Liver (tissue), 8 donors: ENCODE measurements at regions not wholly inside any gene's neighbourhood (a gene's known extent, or its start where the extent isn't known, plus 50 kb on each side); places are given as distances from the start of the nearest gene placed in this dataset.
A peak's percentile ranks its signal among the peaks of the same experiment; 100 is the strongest.
"Not testable (repeated sequence)": the region's sequence is repeated elsewhere in the genome, so short reads cannot be mapped to it uniquely, and the experiment has no call there.

Source experiments
- DNase-seq: peaks from one replicate; pipeline ENCODE4 v3.0.0-alpha.2; 2017; ENCODE audit warnings: low spot score
- H3K27ac ChIP-seq, 2 donors: one replicate each; pipeline ENCODE4 v1.7.0; 2013; ENCODE audit warnings: inconsistent platforms in 2 of 2, low read length in 2 of 2, control low read depth in 1 of 2, low read depth in 1 of 2, mild to moderate bottlenecking in 1 of 2
- H3K27me3 ChIP-seq, 4 donors: one replicate each; pipeline versions ENCODE4 v1.6.1 to v1.7.0; 2013; ENCODE audit warnings: low read length in 3 of 4, inconsistent platforms in 1 of 4, mild to moderate bottlenecking in 1 of 4, moderate library complexity in 1 of 4; ENCODE audit not compliant: control insufficient read depth in 4 of 4, insufficient read depth in 4 of 4
- H3K36me3 ChIP-seq, 4 donors: one replicate each; pipeline versions ENCODE4 v1.6.1 to v1.7.0; 2013; ENCODE audit warnings: low read length in 3 of 4, mild to moderate bottlenecking in 3 of 4, low read depth in 1 of 4, moderate library complexity in 1 of 4; ENCODE audit not compliant: control insufficient read depth in 4 of 4, insufficient read depth in 3 of 4
- H3K4me1 ChIP-seq, 4 donors: one replicate each; pipeline versions ENCODE4 v1.6.1 to v1.7.0; 2013; ENCODE audit warnings: low read length in 3 of 4, mild to moderate bottlenecking in 3 of 4, moderate library complexity in 1 of 4; ENCODE audit not compliant: control insufficient read depth in 4 of 4, insufficient read depth in 4 of 4
- H3K4me3 ChIP-seq, 3 donors: one replicate each; pipeline versions ENCODE4 v1.6.1 to v1.7.0; 2013; ENCODE audit warnings: low read length in 3 of 3, control low read depth in 1 of 3, low read depth in 1 of 3, mild to moderate bottlenecking in 1 of 3
- H3K9ac ChIP-seq, 2 donors: one replicate each; pipeline ENCODE4 v1.7.0; 2013; ENCODE audit warnings: low read length in 2 of 2, mild to moderate bottlenecking in 2 of 2, moderate library complexity in 2 of 2, control low read depth in 1 of 2, low read depth in 1 of 2
- H3K9me3 ChIP-seq, 4 donors: one replicate each; pipeline versions ENCODE4 v1.6.1 to v1.7.0; 2013; ENCODE audit warnings: low read length in 3 of 4; ENCODE audit not compliant: control insufficient read depth in 4 of 4
- EGR1 ChIP-seq, 2 donors: IDR thresholded peaks; 2 replicates each; pipeline ENCODE4 v1.6.1; 2016 to 2018; ENCODE audit warnings: antibody characterized with exemption in 2 of 2, low read depth in 2 of 2
- FOXA2 ChIP-seq: IDR thresholded peaks from 2 replicates; pipeline ENCODE4 v1.6.1; 2016; ENCODE audit warnings: antibody characterized with exemption
- HNF4A ChIP-seq, 2 donors: conservative IDR thresholded peaks; 2 replicates each; pipeline ENCODE4 v1.6.1; 2016; ENCODE audit warnings: antibody characterized with exemption in 2 of 2, mild to moderate bottlenecking in 2 of 2
- HNF4G ChIP-seq: IDR thresholded peaks from 2 replicates; pipeline ENCODE4 v1.6.1; 2016; ENCODE audit warnings: antibody characterized with exemption
- NR2F2 ChIP-seq: IDR thresholded peaks from 2 replicates; pipeline ENCODE4 v1.6.1; 2016; ENCODE audit warnings: antibody characterized with exemption
- RAD21 ChIP-seq, 2 donors: IDR thresholded peaks; 2 replicates each; pipeline ENCODE4 v1.6.1; 2016; ENCODE audit warnings: antibody characterized with exemption in 2 of 2, mild to moderate bottlenecking in 2 of 2
- RXRA ChIP-seq, 2 donors: IDR thresholded peaks; 2 replicates each; pipeline ENCODE4 v1.6.1; 2017 to 2018; ENCODE audit warnings: antibody characterized with exemption in 2 of 2, mild to moderate bottlenecking in 1 of 2
- TAF1 ChIP-seq: conservative IDR thresholded peaks from 2 replicates; pipeline ENCODE4 v1.6.1; 2016; ENCODE audit warnings: antibody characterized with exemption, mild to moderate bottlenecking
- YY1 ChIP-seq: IDR thresholded peaks from 2 replicates; pipeline ENCODE4 v1.6.1; 2016; ENCODE audit warnings: antibody characterized with exemption, mild to moderate bottlenecking
- WGBS: extraction: QIAGEN DNeasy Blood & Tissue Kit; methylation state at CpG from one replicate; pipeline ENCODE4 v1.1.7; 2013; 5-methylcytosine and 5-hydroxymethylcytosine counted together
- TF ChIP-seq, protein P1 (sequence below): IDR thresholded peaks from 2 replicates; pipeline ENCODE4 v1.6.1; 2016; ENCODE audit warnings: antibody characterized with exemption, mild to moderate bottlenecking
- TF ChIP-seq, protein P2 (sequence below): IDR thresholded peaks from 2 replicates; pipeline ENCODE4 v1.6.1; 2016; ENCODE audit warnings: antibody characterized with exemption
- TF ChIP-seq, protein P3 (sequence below): fragments of 150-350 bp; IDR thresholded peaks from 2 replicates; pipeline ENCODE4 v1.5.1; 2017; ENCODE audit warnings: improper control_type of control experiment, low read depth, low read length; ENCODE audit not compliant: missing input control
- TF ChIP-seq, protein P4 (sequence below): IDR thresholded peaks from 2 replicates; pipeline ENCODE4 v1.6.1; 2016; ENCODE audit warnings: antibody characterized with exemption
- TF ChIP-seq, protein P5 (sequence below): IDR thresholded peaks from 2 replicates; pipeline ENCODE4 v1.6.1; 2016; ENCODE audit warnings: antibody characterized with exemption
- donor health status: healthy.
- donor health status: healthy.
- donor health status: healthy.
- donor health status: healthy.
- donor health status: healthy.

DNA sequence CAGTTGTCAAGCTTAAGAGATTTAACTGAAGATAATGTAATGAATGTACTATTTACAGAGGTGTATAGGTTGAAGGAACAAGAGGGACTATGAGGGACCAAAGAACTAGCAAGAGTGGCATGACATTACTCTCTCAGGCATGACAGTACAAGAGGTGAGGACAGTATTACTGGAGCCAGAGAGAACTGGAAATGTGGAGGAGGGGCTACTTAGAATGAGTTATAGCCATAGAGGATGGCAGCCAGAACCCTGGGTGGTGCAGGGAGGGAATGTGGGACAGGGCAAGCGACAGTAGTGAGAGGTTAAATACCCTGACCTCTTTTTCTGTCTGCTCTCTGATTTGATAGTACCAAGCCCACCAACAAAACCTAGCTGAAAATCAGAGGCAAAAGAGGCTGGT, 122.6 kb upstream of the UGP2 start (continued):
- TF ChIP-seq, protein P1, sequence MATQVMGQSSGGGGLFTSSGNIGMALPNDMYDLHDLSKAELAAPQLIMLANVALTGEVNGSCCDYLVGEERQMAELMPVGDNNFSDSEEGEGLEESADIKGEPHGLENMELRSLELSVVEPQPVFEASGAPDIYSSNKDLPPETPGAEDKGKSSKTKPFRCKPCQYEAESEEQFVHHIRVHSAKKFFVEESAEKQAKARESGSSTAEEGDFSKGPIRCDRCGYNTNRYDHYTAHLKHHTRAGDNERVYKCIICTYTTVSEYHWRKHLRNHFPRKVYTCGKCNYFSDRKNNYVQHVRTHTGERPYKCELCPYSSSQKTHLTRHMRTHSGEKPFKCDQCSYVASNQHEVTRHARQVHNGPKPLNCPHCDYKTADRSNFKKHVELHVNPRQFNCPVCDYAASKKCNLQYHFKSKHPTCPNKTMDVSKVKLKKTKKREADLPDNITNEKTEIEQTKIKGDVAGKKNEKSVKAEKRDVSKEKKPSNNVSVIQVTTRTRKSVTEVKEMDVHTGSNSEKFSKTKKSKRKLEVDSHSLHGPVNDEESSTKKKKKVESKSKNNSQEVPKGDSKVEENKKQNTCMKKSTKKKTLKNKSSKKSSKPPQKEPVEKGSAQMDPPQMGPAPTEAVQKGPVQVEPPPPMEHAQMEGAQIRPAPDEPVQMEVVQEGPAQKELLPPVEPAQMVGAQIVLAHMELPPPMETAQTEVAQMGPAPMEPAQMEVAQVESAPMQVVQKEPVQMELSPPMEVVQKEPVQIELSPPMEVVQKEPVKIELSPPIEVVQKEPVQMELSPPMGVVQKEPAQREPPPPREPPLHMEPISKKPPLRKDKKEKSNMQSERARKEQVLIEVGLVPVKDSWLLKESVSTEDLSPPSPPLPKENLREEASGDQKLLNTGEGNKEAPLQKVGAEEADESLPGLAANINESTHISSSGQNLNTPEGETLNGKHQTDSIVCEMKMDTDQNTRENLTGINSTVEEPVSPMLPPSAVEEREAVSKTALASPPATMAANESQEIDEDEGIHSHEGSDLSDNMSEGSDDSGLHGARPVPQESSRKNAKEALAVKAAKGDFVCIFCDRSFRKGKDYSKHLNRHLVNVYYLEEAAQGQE, result no peak

DNA sequence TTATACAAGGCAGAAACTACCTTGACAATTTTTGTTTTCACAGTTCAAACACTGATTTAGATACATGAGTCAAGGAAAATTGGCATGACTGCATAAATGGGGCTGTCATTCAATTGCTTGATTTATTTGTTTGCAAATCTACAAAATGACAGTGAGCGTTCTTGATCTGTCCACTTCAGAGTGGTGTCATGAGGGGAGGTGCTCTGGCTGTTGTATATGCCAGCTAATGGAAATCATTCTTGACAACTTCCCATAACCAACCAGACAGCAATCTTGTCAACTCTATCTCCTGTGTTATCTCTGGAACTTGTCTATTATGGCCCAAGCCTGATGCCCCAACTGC, 120.6 kb upstream of the UGP2 start:
- no peak for DNase-seq
- no peaks in the 10 kb centered on the region for H3K27me3 ChIP-seq
- peak overlapping the region; percentile 2 to 50 for H3K27ac ChIP-seq
- no peak for TF ChIP-seq EGR1 (IDR thresholded peaks at IDR 0.05; ENCODE audit: low read depth in 2 of 2)
- no peak for TF ChIP-seq HNF4G
- TF ChIP-seq, protein P2, sequence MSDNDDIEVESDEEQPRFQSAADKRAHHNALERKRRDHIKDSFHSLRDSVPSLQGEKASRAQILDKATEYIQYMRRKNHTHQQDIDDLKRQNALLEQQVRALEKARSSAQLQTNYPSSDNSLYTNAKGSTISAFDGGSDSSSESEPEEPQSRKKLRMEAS, result no peak
- no peak for TF ChIP-seq FOXA2
- TF ChIP-seq, protein P3, sequence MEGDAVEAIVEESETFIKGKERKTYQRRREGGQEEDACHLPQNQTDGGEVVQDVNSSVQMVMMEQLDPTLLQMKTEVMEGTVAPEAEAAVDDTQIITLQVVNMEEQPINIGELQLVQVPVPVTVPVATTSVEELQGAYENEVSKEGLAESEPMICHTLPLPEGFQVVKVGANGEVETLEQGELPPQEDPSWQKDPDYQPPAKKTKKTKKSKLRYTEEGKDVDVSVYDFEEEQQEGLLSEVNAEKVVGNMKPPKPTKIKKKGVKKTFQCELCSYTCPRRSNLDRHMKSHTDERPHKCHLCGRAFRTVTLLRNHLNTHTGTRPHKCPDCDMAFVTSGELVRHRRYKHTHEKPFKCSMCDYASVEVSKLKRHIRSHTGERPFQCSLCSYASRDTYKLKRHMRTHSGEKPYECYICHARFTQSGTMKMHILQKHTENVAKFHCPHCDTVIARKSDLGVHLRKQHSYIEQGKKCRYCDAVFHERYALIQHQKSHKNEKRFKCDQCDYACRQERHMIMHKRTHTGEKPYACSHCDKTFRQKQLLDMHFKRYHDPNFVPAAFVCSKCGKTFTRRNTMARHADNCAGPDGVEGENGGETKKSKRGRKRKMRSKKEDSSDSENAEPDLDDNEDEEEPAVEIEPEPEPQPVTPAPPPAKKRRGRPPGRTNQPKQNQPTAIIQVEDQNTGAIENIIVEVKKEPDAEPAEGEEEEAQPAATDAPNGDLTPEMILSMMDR, result no peak
- TF ChIP-seq, protein P1, result no peak
- no peak for TF ChIP-seq RXRA (IDR thresholded peaks at IDR 0.05)
- no peak for TF ChIP-seq HNF4A (conservative IDR thresholded peaks at IDR 0.05)
- no peak for TF ChIP-seq RAD21 (IDR thresholded peaks at IDR 0.05)
- TF ChIP-seq TAF1, result no peak
- no peak for TF ChIP-seq YY1
- no peak for TF ChIP-seq NR2F2
- TF ChIP-seq, protein P4, sequence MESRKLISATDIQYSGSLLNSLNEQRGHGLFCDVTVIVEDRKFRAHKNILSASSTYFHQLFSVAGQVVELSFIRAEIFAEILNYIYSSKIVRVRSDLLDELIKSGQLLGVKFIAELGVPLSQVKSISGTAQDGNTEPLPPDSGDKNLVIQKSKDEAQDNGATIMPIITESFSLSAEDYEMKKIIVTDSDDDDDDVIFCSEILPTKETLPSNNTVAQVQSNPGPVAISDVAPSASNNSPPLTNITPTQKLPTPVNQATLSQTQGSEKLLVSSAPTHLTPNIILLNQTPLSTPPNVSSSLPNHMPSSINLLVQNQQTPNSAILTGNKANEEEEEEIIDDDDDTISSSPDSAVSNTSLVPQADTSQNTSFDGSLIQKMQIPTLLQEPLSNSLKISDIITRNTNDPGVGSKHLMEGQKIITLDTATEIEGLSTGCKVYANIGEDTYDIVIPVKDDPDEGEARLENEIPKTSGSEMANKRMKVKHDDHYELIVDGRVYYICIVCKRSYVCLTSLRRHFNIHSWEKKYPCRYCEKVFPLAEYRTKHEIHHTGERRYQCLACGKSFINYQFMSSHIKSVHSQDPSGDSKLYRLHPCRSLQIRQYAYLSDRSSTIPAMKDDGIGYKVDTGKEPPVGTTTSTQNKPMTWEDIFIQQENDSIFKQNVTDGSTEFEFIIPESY, result no peak
- TF ChIP-seq, protein P5, sequence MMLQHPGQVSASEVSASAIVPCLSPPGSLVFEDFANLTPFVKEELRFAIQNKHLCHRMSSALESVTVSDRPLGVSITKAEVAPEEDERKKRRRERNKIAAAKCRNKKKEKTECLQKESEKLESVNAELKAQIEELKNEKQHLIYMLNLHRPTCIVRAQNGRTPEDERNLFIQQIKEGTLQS, result no peak
- 40% methylated on average over 1 of the region's 1 CpG for WGBS
- no peak overlapping the region for H3K9ac ChIP-seq
- no peaks in the 10 kb centered on the region for H3K36me3 ChIP-seq
- peaks cover 7 to 29% (median 24%) of the 10 kb centered on the region in 4 donors for H3K4me1 ChIP-seq
- no peak overlapping the region for H3K4me3 ChIP-seq
- no peaks in the 10 kb centered on the region for H3K9me3 ChIP-seq

DNA sequence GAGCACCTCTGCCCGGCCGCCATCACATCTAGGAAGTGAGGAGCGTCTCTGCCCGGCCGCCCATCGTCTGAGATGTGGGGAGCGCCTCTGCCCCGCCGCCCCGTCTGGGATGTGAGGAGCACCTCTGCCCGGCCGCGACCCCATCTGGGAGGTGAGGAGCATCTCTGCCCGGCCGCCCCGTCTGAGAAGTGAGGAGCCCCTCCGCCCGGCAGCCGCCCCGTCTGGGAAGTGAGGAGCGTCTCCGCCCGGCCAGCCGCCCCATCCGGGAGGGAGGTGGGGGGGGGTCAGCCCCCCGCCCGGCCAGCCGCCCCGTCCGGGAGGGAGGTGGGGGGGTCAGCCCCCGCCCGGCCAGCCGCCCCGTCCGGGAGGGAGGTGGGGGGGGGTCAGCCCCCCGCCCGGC, 119.4 kb upstream of the UGP2 start:
- not testable (repeated sequence) for H3K27me3 ChIP-seq, H3K36me3 ChIP-seq, H3K27ac ChIP-seq, DNase-seq, H3K4me3 ChIP-seq, H3K9me3 ChIP-seq, H3K9ac ChIP-seq
- H3K4me1 ChIP-seq, result peaks cover 7 to 26% (median 22%) of the 10 kb centered on the region in 4 donors
- WGBS, result 95% methylated on average over 27 of the region's 37 CpGs
